ENCODE measurements at regions not wholly inside any gene's neighbourhood (a gene's known extent, or its start where the extent isn't known, plus 50 kb on each side); places are given as distances from the start of the nearest gene placed in this dataset.
"Not testable (repeated sequence)": the region's sequence is repeated elsewhere in the genome, so short reads cannot be mapped to it uniquely, and the experiment has no call there.

GRCh38 chr6:4420160-4420865, 284.9 kb upstream of the ECI2 start:
- no peak overlapping the region for H3K4me3 ChIP-seq (ENCODE audit: low read depth, low read length)

- no peak overlapping the region for H3K4me3 ChIP-seq (ENCODE audit: low read depth, low read length)
Observed at GRCh38 chr6:4415549-4415948, 280.2 kb upstream of the ECI2 start.

GRCh38 chr6:4414078-4414477, 278.7 kb upstream of the ECI2 start:
- not testable (repeated sequence) for H3K4me3 ChIP-seq (ENCODE audit: low read depth, low read length)

DNA sequence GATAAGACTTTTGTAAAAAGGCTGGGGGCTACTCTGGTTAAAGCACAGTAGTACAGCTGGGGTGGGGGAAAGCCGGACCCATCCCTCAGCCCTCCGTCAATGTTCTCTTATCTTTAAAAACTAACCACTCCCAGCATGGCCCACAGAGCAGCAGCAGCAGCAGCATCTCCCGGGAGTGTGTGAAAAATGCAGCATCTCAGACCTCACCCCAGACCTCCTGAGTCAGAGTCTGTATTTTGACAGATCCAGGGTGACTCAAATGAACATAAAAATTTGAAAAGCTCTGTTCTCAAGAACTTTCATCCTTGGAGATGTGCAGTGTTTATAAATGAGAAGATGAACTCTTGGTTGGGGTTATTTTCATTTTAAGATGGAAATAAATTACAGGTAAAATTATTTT, 277.7 kb upstream of the ECI2 start:
- no peak overlapping the region for H3K4me3 ChIP-seq (ENCODE audit: low read depth, low read length)

GRCh38 chr6:4412488-4412887, 277.1 kb upstream of the ECI2 start:
- no peak overlapping the region for H3K4me3 ChIP-seq (ENCODE audit: low read depth, low read length)

GRCh38 chr6:4412077-4412476, 276.7 kb upstream of the ECI2 start:
- no peak overlapping the region for H3K4me3 ChIP-seq (ENCODE audit: low read depth, low read length)

- not testable (repeated sequence) for H3K4me3 ChIP-seq (ENCODE audit: low read depth, low read length)
Observed at GRCh38 chr6:4407710-4408109, 272.3 kb upstream of the ECI2 start.

GRCh38 chr6:4405621-4406212, 270.3 kb upstream of the ECI2 start:
- H3K4me3 ChIP-seq (ENCODE audit: low read depth, low read length): no peak overlapping the region

GRCh38 chr6:4404415-4404814, 269.0 kb upstream of the ECI2 start:
- H3K4me3 ChIP-seq (ENCODE audit: low read depth, low read length): no peak overlapping the region

- H3K4me3 ChIP-seq (ENCODE audit: low read depth, low read length): no peak overlapping the region
Observed at GRCh38 chr6:4403828-4404227, 268.5 kb upstream of the ECI2 start.

DNA sequence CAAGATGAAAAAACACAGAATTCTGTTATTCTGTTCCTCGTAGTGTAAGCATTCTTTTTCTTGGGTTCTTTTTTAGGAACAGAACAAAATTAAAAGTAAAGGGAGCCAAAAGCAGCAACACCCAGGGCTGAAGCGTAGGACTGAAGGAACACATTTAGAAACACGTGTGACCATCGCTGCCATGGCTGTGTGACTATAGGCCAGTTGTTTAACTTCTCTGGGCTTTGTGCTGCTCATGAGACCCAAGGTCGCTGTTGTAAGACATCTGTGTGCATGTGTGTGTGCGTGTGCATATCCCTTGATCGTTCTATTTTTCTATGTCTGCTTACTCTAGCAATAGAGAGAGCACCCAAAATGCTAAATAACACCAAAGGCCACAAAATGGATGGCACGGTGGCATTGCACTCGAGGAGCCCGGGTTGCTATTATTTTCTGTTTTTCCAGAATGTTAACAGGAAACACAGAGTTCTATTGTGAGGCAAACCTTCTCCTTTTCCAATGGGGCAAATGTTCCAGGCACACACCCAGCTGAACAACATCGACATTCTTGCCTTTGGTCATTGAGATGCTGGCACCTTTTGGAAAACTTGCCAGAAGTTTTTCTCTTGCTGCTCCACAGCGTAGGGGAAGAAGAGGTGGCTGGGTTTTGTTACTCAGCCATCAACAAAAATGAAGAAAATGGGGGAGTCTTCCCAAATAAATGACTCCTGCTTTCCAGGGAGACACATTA, 267.8 kb upstream of the ECI2 start:
- H3K4me3 ChIP-seq (ENCODE audit: low read depth, low read length): no peak overlapping the region

GRCh38 chr6:4402477-4402976, 267.2 kb upstream of the ECI2 start:
- H3K4me3 ChIP-seq (ENCODE audit: low read depth, low read length): no peak overlapping the region

- H3K4me3 ChIP-seq (ENCODE audit: low read depth, low read length): no peak overlapping the region
Observed at GRCh38 chr6:4401408-4402368, 266.3 kb upstream of the ECI2 start.

- H3K4me3 ChIP-seq (ENCODE audit: low read depth, low read length): no peak overlapping the region
Observed at GRCh38 chr6:4399656-4400055, 264.3 kb upstream of the ECI2 start.

DNA sequence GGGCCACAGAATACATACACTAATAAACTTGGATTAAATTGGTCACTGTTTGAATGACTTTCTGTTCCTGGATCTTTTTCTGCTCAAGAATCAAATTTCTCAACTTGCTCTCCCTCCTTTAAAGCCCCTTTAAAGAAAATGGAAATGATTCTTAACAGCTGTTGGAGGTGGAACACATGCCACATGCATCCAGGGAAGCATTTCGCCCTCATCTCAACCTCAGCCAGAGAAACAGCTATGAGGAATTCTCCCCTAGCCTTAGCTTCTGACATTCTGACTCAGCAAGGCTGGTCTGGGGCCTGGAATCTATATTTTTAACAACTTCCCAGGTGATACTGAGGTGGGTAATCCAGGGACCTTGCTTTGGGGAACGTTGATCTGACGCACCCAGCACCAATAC, 263.4 kb upstream of the ECI2 start:
- no peak overlapping the region for H3K4me3 ChIP-seq (ENCODE audit: low read depth, low read length)

DNA sequence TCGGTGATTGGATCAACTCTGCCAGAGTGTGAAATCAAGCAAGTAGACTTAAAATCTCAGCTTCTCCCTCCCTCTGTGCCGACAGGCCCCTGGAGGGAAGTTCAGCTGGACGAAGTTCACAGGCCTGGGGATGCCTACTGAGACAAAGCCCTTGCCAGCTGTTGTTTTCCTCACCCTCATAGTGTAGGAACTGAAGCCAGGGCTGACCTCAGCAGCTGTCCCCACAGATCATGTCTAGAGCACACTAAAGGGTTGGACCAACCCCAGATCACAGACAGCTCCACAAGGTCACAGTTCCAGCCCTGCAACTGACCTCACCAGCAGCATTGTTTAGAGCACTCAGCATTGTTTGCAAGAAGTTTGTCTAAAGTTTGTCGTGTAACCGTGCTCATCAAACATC, 261.9 kb upstream of the ECI2 start:
- H3K4me3 ChIP-seq (ENCODE audit: low read depth, low read length): no peak overlapping the region

- H3K4me3 ChIP-seq (ENCODE audit: low read depth, low read length): no peak overlapping the region
Observed at GRCh38 chr6:4396044-4396443, 260.7 kb upstream of the ECI2 start.

GRCh38 chr6:4395386-4395785, 260.0 kb upstream of the ECI2 start:
- H3K4me3 ChIP-seq (ENCODE audit: low read depth, low read length): no peak overlapping the region

DNA sequence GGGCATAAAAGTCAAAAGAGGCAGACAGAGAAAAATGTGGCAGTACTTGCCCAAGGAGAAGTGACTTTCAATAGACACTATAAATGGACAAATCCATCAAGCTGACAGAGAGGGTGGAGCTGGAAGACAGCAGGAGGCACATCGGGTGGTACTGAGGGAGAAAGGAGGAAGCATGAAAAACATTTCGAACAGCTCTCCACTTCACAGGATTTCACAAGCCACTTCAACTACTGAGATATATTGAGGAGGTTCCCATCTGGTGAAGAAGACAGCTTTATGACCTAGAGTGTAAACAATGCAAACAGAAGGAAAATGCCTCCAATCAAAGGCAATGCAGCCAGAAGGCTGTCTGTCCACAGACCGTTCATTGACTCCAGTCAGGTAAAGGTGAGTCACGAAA, 259.4 kb upstream of the ECI2 start:
- no peak overlapping the region for H3K4me3 ChIP-seq (ENCODE audit: low read depth, low read length)

DNA sequence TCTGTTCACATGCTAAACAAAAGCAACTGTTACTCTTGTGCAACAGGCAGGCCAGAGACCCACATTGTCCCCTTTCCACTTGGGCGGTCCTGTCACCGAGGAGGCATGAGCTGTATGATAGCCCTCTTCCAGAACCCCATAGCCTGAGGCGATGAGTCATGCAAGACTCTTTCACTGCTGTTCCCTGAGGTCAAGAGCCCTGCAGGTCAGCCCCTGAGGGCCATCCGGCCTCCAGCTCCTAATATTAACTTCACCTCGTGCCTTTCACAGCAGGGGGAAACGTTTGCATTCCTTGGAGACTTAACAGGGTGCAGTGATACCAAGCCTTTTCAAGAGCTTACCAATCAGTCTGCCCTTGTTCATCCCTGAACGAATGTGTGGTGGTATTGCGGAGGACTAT, 253.3 kb upstream of the ECI2 start:
- no peak overlapping the region for H3K4me3 ChIP-seq (ENCODE audit: low read depth, low read length)

DNA sequence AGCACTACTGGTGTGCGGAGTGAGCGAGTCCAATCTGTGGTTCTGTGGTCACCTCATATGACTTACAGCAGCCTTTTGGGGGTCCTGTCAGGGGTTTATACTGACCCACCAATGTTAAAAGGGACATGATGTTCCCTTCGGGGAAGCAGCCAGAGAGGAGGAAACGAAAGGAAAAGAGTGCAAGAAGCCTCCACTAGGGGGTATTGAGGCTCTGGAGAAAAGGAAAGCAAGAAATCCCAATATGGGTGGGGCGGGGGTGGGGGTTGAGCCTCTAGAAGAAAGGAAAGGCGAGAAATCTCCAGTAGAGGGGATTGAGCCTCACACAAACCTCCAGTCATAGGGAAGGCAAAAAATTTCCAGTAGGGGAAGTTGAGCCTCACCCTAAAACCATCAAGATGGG, 249.3 kb upstream of the ECI2 start:
- H3K4me3 ChIP-seq (ENCODE audit: low read depth, low read length): no peak overlapping the region
